DOHH2 (cell line): ENCODE measurements at regions not wholly inside any gene's neighbourhood (a gene's known extent, or its start where the extent isn't known, plus 50 kb on each side); places are given as distances from the start of the nearest gene placed in this dataset.

Experiments
- H3F3A ChIP-seq: fragments of 200-600 bp; sonication (generic), shearing (Covaris generic); 2 replicates; pipeline ENCODE4 v1.6.0; 2016; ENCODE audit warnings: antibody characterized with exemption, mild to moderate bottlenecking; ENCODE audit not compliant: control insufficient read depth, insufficient read depth
- H3K27ac ChIP-seq: fragments of 200-600 bp; sonication (generic); 2 replicates; pipeline ENCODE4 v1.5.1; 2014; ENCODE audit warnings: low read depth, mild to moderate bottlenecking, low read length, moderate library complexity
- H3K27me3 ChIP-seq: fragments of 200-600 bp; sonication (generic); 2 replicates; pipeline ENCODE4 v1.6.1; 2014; ENCODE audit warnings: mild to moderate bottlenecking, low read length, mixed read lengths; ENCODE audit not compliant: control insufficient read depth
- H3K36me3 ChIP-seq: fragments of 200-600 bp; sonication (generic); 2 replicates; pipeline ENCODE4 v1.6.1; 2014; ENCODE audit warnings: mild to moderate bottlenecking, low read length, moderate library complexity, mixed read lengths; ENCODE audit not compliant: control insufficient read depth
- H3K4me1 ChIP-seq: fragments of 200-600 bp; sonication (generic); 2 replicates; pipeline ENCODE4 v1.6.1; 2014; ENCODE audit warnings: mild to moderate bottlenecking, low read length, mixed read lengths; ENCODE audit not compliant: control insufficient read depth
- H3K4me2 ChIP-seq: fragments of 200-600 bp; sonication (generic); 2 replicates; pipeline ENCODE4 v1.6.0; 2014; ENCODE audit warnings: mild to moderate bottlenecking, low read length, moderate library complexity
- H3K4me3 ChIP-seq: fragments of 200-600 bp; sonication (generic); 2 replicates; pipeline ENCODE4 v1.5.1; 2014; ENCODE audit warnings: mild to moderate bottlenecking, low read length, mixed read lengths
- H3K79me2 ChIP-seq: fragments of 200-600 bp; sonication (generic); 2 replicates; pipeline ENCODE4 v1.6.1; 2014; ENCODE audit warnings: mild to moderate bottlenecking, low read length, mixed read lengths; ENCODE audit not compliant: control insufficient read depth
- H3K9me2 ChIP-seq: fragments of 200-600 bp; sonication (generic); replicated peaks from 2 replicates; pipeline ENCODE4 v1.6.1; 2014; ENCODE audit warnings: mild to moderate bottlenecking, low read length, mixed read lengths; ENCODE audit not compliant: control insufficient read depth
- H3K9me3 ChIP-seq: fragments of 200-600 bp; sonication (generic); 2 replicates; pipeline ENCODE4 v1.6.1; 2014; ENCODE audit warnings: antibody characterized with exemption, low read length, mixed read lengths; ENCODE audit not compliant: control insufficient read depth, insufficient read depth
- H4K20me1 ChIP-seq: fragments of 200-600 bp; sonication (generic); 2 replicates; pipeline ENCODE4 v1.6.0; 2014; ENCODE audit warnings: low read depth, mild to moderate bottlenecking, antibody characterized with exemption, low read length, moderate library complexity; ENCODE audit not compliant: control insufficient read depth, insufficient read depth
- EZH2phosphoT487 ChIP-seq: fragments of 200-600 bp; sonication (generic); IDR thresholded peaks from 2 replicates; pipeline ENCODE4 v1.6.1; 2017; ENCODE audit warnings: borderline replicate concordance, mild to moderate bottlenecking, antibody characterized with exemption, low read length, moderate library complexity, mixed read lengths
- TF ChIP-seq, protein P1 (sequence below): fragments of 200-600 bp; sonication (generic); IDR thresholded peaks from one replicate; pipeline ENCODE4 v1.5.1; 2014; ENCODE audit warnings: antibody characterized with exemption, mild to moderate bottlenecking, low read depth, low read length; ENCODE audit not compliant: poor library complexity, severe bottlenecking

DNA sequence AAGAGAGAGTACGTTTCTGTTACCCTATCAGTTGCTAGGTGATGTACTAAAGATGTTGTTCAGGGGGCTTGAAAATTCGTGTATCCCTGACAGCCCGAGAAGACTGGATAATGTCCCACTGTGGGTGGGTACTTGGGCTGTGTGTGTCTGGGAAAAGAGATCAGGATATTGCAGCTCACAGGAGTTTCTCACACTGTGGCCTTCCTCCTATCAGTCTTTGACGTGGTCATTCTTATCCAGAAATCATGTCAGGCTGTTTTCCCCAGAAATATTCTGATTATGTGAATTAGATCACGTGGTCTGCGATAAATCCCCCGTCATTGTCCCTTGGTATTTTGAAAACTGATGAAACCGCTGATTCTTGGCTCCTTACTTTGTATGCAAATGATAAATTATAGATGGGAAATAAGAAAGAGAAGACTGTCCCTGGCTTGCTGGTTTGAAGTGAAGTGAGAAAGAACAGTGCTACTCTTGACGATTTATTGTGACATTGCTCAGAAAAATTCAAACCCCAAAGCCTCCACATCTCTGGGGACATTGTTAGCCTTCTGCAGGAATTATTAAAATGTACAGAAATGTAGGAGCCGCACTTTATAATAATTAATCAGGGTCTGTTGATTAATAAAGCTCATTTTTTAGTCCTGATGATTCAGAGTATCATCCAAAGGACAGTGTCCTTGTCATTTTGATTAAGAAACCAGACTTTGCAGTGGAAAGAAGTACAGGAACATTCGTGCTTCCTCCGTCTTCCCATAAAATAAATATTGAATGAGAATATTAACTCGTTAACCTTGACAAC is 167.5 kb upstream of the TSHZ2 start:
- TF ChIP-seq, protein P1, sequence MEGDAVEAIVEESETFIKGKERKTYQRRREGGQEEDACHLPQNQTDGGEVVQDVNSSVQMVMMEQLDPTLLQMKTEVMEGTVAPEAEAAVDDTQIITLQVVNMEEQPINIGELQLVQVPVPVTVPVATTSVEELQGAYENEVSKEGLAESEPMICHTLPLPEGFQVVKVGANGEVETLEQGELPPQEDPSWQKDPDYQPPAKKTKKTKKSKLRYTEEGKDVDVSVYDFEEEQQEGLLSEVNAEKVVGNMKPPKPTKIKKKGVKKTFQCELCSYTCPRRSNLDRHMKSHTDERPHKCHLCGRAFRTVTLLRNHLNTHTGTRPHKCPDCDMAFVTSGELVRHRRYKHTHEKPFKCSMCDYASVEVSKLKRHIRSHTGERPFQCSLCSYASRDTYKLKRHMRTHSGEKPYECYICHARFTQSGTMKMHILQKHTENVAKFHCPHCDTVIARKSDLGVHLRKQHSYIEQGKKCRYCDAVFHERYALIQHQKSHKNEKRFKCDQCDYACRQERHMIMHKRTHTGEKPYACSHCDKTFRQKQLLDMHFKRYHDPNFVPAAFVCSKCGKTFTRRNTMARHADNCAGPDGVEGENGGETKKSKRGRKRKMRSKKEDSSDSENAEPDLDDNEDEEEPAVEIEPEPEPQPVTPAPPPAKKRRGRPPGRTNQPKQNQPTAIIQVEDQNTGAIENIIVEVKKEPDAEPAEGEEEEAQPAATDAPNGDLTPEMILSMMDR: no peak
- TF ChIP-seq EZH2phosphoT487: no peak
- Histone ChIP-seq H3F3A (no peaks in the 10 kb centered on the region), H3K27ac (no peak overlapping the region), H4K20me1 (no peaks in the 10 kb centered on the region), H3K79me2 (no peaks in the 10 kb centered on the region), H3K4me2 (no peak overlapping the region), H3K4me3 (no peak overlapping the region), H3K9me2 (no peaks in the 10 kb centered on the region), H3K27me3 (no peaks in the 10 kb centered on the region), H3K9me3 (no peaks in the 10 kb centered on the region), H3K4me1 (no peaks in the 10 kb centered on the region), H3K36me3 (no peaks in the 10 kb centered on the region)

GRCh38 chr20:52801628-52802006 is 170.5 kb upstream of the TSHZ2 start:
- Histone ChIP-seq H3K4me3 (no peak overlapping the region), H3K4me1 (no peaks in the 10 kb centered on the region), H3K9me3 (no peaks in the 10 kb centered on the region), H3K27ac (no peak overlapping the region), H3K4me2 (no peak overlapping the region), H3K36me3 (no peaks in the 10 kb centered on the region), H3F3A (no peaks in the 10 kb centered on the region), H3K9me2 (no peaks in the 10 kb centered on the region), H4K20me1 (no peaks in the 10 kb centered on the region), H3K27me3 (no peaks in the 10 kb centered on the region), H3K79me2 (no peaks in the 10 kb centered on the region)
- TF ChIP-seq EZH2phosphoT487: no peak
- TF ChIP-seq, protein P1: no peak

GRCh38 chr20:52800734-52801627 is 171.2 kb upstream of the TSHZ2 start:
- Histone ChIP-seq H3K27me3 (no peaks in the 10 kb centered on the region), H3K4me1 (no peaks in the 10 kb centered on the region), H4K20me1 (no peaks in the 10 kb centered on the region), H3K36me3 (no peaks in the 10 kb centered on the region), H3K79me2 (no peaks in the 10 kb centered on the region), H3K4me2 (no peak overlapping the region), H3K27ac (no peak overlapping the region), H3K9me2 (no peaks in the 10 kb centered on the region), H3K9me3 (no peaks in the 10 kb centered on the region), H3K4me3 (no peak overlapping the region), H3F3A (no peaks in the 10 kb centered on the region)
- TF ChIP-seq, protein P1: no peak
- no peak for TF ChIP-seq EZH2phosphoT487
